GM12864 (cell line): ENCODE measurements at regions not wholly inside any gene's neighbourhood (a gene's known extent, or its start where the extent isn't known, plus 50 kb on each side); places are given as distances from the start of the nearest gene placed in this dataset.

ENCODE experiments used
- DNase-seq: peaks from one replicate; pipeline ENCODE4 v3.0.0-alpha.2; 2011; ENCODE audit warnings: low read depth
- H3K4me3 ChIP-seq: 2 replicates; pipeline ENCODE4 v1.5.1; 2011; ENCODE audit warnings: mild to moderate bottlenecking, low read depth, low read length, control low read depth
- CTCF ChIP-seq: IDR thresholded peaks from 2 replicates; pipeline ENCODE4 v1.5.1; 2011; ENCODE audit warnings: low read depth, mild to moderate bottlenecking, moderate library complexity, low read length, control low read depth, inconsistent platforms; ENCODE audit errors: missing control alignments

GRCh38 chr4:61044837-61045236, 155.3 kb upstream of the ADGRL3 start:
- no peak for TF ChIP-seq CTCF
- DNase-seq = no peak
- H3K4me3 ChIP-seq = no peak overlapping the region

- no peak overlapping the region for H3K4me3 ChIP-seq
- TF ChIP-seq CTCF = no peak
- DNase-seq = no peak
Measured at GRCh38 chr4:61049018-61049417, 151.1 kb upstream of the ADGRL3 start.

GRCh38 chr4:61067381-61067780, 132.7 kb upstream of the ADGRL3 start:
- no peak overlapping the region for H3K4me3 ChIP-seq
- DNase-seq = no peak
- no peak for TF ChIP-seq CTCF

- no peak for DNase-seq
- no peak overlapping the region for H3K4me3 ChIP-seq
- TF ChIP-seq CTCF = no peak
Measured at GRCh38 chr4:61068060-61068459, 132.1 kb upstream of the ADGRL3 start.

GRCh38 chr4:61068745-61069144, 131.4 kb upstream of the ADGRL3 start:
- TF ChIP-seq CTCF = no peak
- no peak overlapping the region for H3K4me3 ChIP-seq
- no peak for DNase-seq

GRCh38 chr4:61070269-61070668, 129.9 kb upstream of the ADGRL3 start:
- H3K4me3 ChIP-seq = no peak overlapping the region
- no peak for DNase-seq
- no peak for TF ChIP-seq CTCF

GRCh38 chr4:61079427-61079826, 120.7 kb upstream of the ADGRL3 start:
- H3K4me3 ChIP-seq = no peak overlapping the region
- TF ChIP-seq CTCF = no peak
- DNase-seq = no peak
